PC-9 (cell line): ENCODE measurements at regions not wholly inside any gene's neighbourhood (a gene's known extent, or its start where the extent isn't known, plus 50 kb on each side); places are given as distances from the start of the nearest gene placed in this dataset.

Source experiments
- EZH2 ChIP-seq: fragments of 200-600 bp; sonication (generic); IDR thresholded peaks from 2 replicates; pipeline ENCODE4 v1.8.0; 2017; ENCODE audit warnings: antibody characterized with exemption, low read depth
- TF ChIP-seq, protein P1 (sequence below): fragments of 200-600 bp; sonication (generic); conservative IDR thresholded peaks from 2 replicates; pipeline ENCODE4 v1.6.1; 2017; ENCODE audit warnings: mixed run types, antibody characterized with exemption, mild to moderate bottlenecking, moderate library complexity

DNA sequence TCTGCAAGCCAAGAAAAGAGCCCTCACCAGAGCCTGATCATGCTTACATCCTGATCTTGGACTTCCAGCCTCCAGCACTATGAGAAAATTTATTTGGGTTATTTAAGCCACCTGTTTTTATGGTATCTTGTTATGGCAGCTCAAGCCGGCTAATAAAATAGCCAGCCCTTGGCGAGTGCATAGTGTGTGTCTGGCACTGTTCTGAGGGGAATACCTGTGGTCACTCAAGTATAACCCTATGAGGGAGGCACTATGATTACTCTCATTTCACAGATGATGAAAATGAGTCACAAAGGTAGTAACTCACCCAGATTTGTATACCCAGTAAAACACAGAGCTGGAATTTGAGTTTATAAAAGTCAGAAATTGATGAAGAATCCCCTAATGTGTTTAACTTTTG is 556.9 kb upstream of the SETBP1 start:
- TF ChIP-seq, protein P1, sequence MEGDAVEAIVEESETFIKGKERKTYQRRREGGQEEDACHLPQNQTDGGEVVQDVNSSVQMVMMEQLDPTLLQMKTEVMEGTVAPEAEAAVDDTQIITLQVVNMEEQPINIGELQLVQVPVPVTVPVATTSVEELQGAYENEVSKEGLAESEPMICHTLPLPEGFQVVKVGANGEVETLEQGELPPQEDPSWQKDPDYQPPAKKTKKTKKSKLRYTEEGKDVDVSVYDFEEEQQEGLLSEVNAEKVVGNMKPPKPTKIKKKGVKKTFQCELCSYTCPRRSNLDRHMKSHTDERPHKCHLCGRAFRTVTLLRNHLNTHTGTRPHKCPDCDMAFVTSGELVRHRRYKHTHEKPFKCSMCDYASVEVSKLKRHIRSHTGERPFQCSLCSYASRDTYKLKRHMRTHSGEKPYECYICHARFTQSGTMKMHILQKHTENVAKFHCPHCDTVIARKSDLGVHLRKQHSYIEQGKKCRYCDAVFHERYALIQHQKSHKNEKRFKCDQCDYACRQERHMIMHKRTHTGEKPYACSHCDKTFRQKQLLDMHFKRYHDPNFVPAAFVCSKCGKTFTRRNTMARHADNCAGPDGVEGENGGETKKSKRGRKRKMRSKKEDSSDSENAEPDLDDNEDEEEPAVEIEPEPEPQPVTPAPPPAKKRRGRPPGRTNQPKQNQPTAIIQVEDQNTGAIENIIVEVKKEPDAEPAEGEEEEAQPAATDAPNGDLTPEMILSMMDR: no peak
- no peak for TF ChIP-seq EZH2
